ENCODE measurements at regions not wholly inside any gene's neighbourhood (a gene's known extent, or its start where the extent isn't known, plus 50 kb on each side); places are given as distances from the start of the nearest gene placed in this dataset.
"Not testable (repeated sequence)": the region's sequence is repeated elsewhere in the genome, so short reads cannot be mapped to it uniquely, and the experiment has no call there.

DNA sequence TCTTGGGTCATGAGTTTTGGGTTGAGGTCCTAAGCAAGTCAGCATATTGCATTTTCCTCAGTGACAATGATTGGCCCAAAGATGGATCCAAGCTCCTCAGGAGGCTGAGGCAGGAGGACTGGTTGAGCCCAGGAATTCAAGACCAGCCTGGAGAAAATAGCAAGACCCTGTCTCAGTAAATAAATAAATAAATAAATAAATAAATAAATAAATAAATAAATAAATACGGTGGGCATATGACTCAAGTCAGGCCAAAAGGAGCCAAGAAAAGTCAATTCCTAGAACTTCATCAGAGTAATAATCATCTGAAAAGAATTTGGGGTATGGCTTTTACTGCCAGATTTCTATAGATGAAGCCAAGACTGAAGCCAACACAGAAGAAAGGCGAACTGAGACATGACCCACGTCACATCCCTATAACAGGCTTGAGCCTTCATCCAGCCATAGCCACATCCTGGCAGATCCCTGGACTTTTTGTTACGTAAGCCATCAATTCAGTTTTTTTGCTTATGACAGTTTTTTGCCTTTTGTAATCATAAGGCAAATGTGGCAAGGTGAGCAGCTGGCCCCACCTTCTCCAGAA, 88.5 kb upstream of the NFASC start:
- no peak for DNase-seq

DNA sequence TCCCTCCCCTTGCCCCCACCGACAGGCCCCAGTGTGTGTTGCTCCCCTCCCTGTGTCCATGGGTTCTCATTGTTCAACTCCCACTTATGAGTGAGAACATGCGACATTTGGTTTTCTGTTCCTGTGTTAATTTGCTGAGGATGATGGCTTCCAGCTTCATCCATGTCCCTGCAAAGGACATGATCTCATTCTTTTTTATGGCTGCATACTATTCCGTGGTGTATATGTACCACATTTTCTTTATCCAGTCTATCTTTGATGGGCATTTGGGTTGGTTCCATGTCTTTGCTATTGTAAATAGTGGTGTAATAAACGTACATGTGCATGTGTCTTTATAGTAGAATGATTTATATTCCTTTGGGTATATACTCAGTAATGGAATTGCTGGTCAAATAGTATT, 85.6 kb upstream of the NFASC start:
- not testable (repeated sequence) for DNase-seq

DNA sequence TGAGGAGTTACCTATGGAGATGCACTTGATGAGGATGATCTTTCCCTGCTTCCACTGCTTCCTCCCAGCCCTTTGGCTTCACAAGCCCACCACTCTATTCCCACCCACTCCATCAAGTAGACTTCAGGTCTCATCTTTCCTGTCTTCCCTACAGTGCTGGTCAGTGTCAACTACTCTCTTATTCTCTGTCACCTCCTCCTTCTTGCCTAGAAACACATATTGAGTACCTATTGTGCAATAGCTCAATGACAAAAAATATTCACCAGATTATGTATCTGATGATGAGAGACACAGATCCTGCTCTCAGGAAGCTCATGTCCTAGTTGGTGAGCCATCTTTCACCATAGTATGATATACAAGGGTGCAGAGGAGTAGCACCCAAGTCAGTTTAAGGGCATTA, 82.2 kb upstream of the NFASC start:
- no peak for DNase-seq

DNA sequence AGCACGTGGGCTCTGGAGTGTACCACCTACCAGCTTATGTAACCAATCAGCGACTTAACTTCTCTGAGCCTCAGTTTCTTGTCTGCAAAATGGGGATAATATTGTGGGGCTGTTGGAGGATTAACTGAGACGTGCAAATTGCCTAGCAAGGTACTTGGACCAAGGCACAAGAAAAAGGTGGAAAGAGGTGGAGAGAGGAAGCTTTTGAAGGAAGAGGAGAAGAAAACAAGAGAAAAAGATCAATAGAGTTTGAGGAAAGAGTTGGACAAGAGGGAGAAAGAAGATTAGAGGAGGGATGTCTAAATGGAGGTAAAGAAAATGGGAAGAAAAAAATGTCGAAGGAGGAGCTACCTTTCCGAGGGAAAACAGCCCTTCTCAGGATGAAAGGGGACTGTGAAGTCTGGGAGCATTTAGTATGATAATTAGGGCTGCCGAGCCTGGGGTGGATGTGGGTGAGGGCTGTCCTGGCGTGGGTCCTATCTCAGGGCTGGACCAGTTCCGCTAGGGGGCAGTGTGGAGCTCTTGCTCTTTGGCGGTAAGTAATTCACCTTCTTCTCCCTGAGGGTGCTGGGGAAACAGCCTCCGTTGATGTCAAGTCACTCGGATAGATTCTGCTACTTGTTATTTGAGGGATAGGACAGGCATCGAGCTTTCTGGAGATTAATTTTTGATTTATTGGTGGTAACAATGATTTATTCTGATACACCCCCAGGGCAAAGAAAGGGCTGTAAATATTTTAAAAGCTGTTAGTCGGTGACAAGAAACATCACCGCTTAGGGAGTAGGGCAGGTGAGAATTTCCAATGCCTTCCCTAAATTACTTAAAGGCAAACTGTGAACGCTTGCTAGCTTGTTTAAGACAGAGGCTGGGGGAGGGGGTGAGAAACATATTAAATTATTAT, 79.0 kb upstream of the NFASC start:
- peak; percentile 61 to 70 (median 65) for DNase-seq

DNA sequence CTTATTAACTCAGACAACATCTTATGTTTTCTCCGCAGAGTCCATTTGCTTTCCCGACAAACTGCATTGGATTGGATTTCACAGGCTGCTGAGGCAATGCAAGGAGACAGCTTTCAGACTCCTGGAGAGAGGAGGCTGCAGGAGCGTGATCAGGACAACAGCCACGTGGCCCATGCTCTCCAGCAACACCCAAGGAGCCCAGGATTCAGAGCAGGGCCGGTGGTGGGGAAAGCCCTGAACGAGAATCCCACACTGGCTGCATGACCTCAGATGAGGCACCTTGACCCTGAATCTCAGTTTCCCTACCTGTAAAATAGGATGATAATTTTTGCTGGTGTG, 78.3 kb upstream of the NFASC start:
- DNase-seq, result no peak

DNA sequence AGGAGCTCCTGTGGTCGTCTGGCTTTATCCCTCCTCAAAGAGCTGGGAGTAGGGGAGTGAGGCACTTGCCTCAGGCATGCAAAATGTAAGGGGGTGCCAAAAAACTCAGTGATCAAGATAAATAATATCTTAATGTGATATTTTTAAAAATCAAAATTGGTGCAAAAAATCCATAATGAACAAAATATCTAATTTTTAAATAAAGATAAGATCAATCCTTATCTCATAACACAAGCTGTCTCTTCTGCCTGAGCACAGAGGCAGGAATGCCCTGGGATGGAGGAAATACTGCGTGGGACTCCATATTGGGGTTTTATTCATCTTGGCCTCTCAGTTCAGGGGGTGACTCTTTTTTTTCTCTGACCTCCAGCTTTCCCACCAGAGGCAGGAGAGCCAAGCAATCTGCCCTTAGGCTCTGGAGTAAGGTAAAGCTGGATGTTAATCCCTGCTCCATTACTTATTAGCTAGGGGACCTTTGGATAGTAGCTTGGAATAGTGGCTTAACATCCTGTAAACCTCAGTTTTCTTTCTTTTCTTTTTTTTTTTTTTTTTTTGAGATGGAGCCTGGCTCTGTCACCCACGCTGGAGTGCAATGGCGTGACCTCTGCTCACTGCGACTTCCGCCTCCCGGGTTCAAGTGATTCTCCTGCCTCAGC, 77.3 kb upstream of the NFASC start:
- DNase-seq, result no peak

DNA sequence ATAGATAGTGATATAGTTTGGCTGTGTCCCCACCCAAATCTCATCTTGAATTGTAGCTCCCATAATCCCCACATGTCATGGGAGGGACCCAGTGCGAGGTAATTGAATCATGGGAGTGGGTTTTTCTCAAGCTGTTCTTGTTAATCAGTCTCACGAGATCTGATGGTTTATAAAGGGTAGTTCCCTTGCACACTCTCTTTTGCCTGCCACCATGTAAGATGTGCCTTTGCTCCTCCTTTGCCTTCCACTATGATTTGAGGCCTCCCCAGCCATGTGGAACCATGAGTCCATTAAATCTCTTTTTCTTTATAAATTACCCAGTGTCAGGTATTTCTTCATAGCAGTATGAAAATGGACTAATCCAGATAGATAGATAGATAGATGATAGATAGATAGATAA, 73.8 kb upstream of the NFASC start:
- not testable (repeated sequence) for DNase-seq

DNA sequence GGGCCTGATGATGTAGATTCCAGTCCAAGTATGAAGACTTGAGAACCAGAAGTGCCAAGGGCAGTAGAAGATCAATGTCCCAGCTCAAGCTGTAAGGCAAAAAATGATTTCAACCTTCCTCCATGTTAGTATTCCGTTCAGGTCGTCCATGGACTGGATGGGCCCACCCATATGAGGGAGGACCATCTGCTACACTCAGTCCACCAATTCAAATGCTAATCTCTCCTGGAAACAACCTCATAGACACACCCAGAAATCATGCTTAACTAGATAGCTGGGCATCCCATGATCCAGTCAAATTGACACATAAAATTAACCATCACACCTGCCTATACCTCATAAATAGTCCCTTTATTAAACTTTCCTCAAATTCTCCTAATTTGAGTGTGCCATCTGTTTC, 73.3 kb upstream of the NFASC start:
- DNase-seq, result no peak

DNA sequence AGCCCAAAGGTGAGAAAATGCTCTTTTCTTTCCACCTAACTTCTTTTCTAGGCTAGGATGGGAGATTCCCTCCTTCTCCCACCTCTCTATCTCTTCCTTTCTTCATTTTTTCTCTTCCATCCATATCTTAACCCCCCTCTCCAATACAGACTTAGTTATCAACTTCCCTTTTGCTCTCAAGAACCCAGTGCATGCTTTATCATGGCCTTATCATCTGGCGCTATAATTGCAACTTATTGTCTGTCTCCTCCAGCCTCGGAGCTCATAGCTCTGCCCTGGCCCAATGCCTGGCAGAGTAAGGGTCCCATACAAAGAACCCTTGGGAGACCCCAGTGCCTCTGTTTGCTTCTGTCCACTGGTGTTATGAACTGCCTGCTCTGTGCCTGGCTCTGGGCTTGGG, 71.0 kb upstream of the NFASC start:
- DNase-seq, result no peak

DNA sequence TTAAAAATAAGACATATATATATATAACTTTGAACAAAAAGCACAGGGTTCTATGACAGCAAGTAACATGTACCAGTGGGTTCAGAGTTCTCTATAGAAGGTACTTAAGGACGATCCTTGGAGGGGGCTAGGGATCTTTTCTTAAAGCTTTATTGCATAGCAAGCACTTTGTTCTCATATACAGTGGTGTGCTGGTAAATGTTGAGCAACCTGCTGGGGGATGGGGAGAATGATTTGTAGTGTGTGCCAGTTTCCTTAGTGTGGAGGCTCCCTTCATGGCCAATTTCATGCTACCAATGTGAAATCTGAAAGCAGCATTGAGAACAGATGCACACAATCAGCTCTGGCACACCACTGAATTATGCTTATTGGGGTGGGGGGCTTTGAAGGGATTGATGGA, 69.5 kb upstream of the NFASC start:
- DNase-seq, result no peak

DNA sequence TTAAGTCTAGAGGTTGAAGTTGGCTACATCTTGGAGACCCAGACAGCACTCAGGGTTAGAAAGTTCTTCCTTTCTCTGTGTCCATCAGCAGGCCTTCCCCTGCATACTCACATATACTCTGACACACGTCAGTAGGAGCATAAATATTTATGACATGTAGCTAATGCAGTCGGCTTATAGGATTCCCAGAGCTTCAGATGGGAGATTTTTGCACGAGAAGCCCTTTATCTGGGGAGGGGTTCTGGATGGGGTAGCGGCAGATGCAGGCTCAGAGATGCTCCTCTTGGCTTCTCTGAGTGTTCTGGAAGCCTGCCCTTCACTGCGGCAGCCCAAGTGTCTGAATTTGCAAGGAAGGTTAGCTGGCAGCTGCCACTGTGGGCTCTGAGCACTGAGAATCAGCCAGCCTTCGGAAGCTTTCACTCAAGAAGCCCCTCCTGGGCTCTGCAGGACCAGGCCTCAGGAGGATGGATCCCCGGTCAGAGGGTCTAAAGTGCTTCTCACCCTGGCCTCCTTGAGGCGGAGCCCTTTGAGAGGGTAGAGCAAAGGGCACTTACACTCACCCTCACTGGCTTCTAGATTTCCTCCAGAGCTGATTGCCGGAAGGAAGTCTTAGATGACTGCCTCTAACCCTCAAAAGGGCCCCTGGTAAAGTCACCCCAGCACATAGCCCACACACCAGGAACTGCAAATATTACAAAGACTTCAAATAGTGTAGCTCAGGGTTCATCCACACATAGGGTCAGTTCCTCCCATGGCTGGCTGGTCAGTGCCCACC, 68.1 kb upstream of the NFASC start:
- no peak for DNase-seq

DNA sequence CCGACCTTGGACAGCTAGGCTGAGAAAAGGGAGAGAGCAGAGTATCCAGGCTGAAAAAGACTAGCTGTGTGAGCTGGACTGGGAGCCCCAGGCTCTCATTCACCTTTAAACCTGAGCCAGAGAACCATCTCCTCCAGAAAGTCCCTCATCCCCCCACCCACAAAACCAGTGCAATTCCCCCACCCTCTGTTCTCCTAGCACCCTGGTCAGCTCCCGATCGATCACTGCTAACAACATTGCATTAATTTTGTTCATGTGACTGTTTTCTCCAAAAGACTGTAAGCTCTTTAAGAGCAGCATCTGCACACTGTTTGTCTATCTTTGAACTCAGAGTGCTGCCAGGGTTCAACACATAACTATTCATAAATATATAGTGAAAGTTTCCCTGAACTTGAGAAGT, 67.1 kb upstream of the NFASC start:
- DNase-seq, result no peak

DNA sequence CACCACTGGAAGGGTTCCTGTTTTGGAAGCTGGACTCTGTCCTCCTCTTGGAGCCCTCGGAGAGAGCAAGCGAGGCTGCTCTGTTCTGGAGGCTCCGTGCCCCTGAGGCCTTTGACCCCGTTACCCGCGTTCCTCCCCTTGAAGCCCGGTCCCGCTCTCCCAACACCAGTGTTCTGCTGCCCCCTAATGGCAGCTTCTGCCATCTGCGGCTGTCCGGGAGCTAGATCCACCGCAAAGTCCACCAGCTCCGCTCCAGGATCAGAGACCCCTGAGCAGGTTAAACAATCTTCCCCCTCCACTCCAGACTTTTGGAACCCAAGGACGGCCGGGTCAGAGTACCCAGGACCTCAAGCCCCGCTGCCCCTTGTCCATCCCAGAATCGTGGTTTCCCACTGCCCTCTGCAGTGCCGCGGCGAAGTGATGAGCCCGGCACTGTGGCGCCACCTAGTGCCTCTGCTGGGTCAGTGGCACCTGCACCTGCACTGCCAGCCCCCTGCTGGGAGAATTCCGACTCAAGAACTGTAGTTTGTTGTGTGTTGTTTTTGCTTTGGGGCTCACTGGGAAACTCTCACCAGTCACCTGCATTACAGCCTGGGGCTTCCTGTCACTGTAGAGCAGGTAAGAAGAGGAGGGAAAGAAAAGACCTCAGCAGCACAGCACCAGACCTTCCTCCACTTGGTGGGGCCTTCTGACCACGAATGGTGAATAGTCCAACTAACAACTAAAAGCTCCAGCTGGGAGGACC, 63.5 kb upstream of the NFASC start:
- DNase-seq, result peak; percentile 66 to 76 (median 70)

DNA sequence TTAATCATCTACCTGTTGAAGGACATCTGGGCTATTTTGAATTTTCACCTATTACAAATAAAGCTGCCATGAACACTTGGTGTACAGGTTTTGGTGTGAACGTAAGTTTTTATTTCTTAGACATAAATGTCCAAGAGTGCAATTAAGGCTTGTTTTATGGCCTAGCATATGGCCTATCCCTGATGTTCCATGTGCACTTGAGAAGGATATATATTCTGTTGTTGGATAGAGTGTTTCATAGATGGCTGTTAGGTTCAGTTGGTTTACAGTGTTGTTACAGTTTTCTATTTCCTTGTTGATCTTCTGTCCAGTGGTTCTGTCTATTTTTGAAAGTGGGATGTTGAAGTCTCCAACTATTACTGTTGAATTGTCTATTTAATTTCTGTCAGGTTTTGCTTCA, 61.2 kb upstream of the NFASC start:
- DNase-seq, result no peak

DNA sequence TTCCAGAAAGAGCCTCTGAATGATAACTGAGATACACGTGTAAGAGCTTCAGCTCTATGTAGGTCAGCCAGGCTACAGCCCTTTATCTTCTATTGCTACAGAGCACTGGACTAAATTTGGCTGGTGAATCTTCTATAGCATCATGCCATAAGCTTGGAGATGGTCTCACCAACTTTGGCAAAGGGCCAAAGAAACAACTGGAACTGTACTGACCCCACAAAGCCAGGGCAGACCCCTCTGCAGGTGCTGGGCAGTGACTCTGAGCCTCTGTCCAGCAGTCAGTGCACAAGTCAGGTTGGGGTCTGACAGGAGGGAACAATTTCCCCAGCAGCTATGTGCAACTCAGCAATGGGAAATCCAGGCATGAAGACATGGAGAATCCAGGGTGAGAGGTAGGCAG, 57.8 kb upstream of the NFASC start:
- no peak for DNase-seq

DNA sequence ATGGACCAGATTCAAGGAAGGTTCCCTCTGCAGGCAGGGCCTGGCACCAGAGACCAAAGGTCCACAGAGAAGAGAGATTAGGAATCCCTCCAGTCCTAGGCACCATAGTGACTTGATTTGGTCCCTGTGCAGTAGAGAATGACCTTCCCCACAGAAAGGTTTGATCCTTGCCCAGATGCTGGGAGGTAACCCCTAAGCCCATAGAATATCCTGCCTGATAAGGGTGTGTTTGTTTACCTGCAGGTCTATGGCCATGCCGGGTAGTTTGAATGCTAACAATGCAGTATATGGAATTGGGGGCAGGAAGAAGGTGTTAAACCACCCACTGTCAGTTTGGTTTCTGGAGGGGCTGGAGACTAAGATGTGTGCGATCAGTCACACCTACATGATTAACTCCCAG, 57.1 kb upstream of the NFASC start:
- no peak for DNase-seq

DNA sequence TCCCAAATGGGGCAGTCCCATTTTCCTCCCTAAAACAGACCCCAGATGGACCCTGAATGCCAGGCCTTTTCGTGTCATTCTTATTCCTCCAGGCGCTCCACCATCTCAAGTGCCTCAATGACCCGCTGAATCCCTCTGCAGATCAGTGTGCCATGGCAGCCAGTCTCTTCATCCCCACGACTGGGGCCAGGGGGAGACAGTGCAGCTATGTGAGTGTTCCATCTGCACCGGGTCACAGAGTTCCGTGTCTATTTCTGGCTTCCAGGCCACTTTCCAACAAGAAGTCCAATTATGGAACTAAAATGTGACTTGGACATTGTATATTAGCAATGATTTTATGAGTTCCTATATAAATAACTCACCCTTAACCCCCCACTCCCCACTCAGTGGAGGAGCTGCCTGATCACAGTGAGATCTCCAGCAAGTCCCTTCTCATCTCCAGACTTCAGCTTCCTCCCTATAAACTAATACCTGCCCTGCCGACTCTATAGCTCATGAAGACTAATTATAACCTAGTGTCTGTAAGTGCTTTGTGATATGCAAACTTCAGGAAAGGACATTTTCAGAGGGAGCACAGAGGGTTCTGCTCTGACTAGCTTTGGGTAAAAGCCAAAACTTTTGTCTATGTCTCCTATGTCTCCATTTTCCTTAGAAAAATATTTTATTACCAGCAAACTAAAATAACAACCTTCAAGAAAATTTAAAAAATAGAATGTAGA, 56.3 kb upstream of the NFASC start:
- no peak for DNase-seq

DNA sequence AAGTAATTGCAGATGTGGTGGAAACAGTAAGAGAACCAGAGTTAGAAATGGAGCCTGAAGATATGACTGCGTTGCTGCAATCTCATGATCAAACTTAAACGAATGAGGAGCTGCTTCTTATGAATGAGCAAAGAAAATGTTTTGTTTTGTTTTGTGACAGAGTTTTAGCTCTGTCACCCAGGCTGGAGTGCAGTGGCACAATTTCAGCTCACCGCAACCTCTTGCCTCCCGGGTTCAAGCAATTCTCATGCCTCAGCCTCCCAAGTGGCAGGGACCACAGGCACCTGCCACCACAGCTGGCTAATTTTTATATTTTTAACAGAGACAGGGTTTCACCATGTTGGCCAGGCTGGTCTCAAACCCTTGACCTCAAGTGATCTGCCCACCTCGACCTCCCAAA, 53.3 kb upstream of the NFASC start:
- no peak for DNase-seq

DNA sequence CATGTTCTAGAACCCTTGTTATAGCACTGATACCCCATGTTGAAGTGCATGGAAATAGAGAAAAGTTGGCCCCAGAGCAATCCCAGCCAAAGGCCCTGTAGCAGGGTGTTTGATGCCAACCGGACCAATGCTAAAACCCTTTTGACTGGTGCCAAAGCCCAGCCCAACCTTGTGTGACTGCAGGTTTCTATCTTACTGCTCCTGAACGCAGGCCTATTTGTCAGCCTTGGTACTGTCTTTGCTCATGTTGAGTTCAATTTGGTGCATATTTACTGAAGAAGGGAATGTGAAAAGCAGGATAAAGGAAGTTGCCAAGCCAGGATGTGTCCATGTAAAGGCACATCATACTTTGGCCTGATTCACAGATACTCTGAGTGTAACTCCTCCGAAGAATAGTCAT, 51.7 kb upstream of the NFASC start:
- no peak for DNase-seq

DNA sequence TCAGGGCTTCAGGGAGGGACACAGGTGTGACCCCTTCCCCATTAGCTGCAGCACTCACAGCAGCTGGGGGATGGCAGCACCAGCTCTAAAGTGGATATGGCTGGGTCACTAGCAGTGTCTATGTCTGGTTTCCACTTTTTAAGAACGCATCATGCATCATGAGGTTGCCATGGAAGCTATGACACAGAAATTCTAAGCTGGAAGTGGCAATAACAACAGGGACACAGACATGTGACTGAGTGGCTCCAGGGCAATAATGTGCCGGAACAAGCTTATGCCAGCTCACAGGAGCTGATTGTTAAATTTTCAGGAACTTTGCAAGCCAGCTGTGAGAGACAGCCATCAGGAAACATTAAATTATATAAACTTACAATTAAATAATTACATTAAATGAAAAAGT, 51.2 kb upstream of the NFASC start:
- no peak for DNase-seq
